ENCODE measurements at regions not wholly inside any gene's neighbourhood (a gene's known extent, or its start where the extent isn't known, plus 50 kb on each side); places are given as distances from the start of the nearest gene placed in this dataset.

- TF ChIP-seq CTCF (IDR thresholded peaks at IDR 0.05; ENCODE audit: low read length) = no peak
- no peak for TF ChIP-seq EZH2 (optimal IDR thresholded peaks at IDR 0.05; ENCODE audit: low read depth, low read length)
Measured at GRCh38 chr3:66567077-66567476, 66.3 kb upstream of the LRIG1 start.
